CD4-positive, CD25-positive, alpha-beta regulatory T cell (primary cell): ENCODE measurements at regions not wholly inside any gene's neighbourhood (a gene's known extent, or its start where the extent isn't known, plus 50 kb on each side); places are given as distances from the start of the nearest gene placed in this dataset.

ENCODE experiments used
- ATAC-seq, 2 donors: fragments of 150-1000 bp; cut with Tn5 transposase; one replicate each; pipeline ENCODE4 v1.10.0; 2021; ENCODE audit warnings: low read depth in 2 of 2, moderate number of reproducible peaks in 2 of 2, moderate library complexity in 1 of 2
- DNase-seq, 3 donors: peaks; one replicate each; pipeline versions ENCODE4 v3.0.0 to v3.0.0-alpha.2; 2012 to 2022; ENCODE audit warnings: mixed read lengths in 1 of 3
- H3K27ac ChIP-seq: one replicate; pipeline ENCODE4 v1.7.0; 2013; ENCODE audit warnings: mild to moderate bottlenecking, low read length; ENCODE audit not compliant: insufficient read depth, poor library complexity, severe bottlenecking
- H3K27me3 ChIP-seq: one replicate; pipeline ENCODE4 v1.7.0; 2013; ENCODE audit warnings: low read length; ENCODE audit not compliant: control insufficient read depth, insufficient read depth
- H3K36me3 ChIP-seq: one replicate; pipeline ENCODE4 v1.7.0; 2013; ENCODE audit warnings: mild to moderate bottlenecking, low read length, moderate library complexity; ENCODE audit not compliant: control insufficient read depth, insufficient read depth
- H3K4me1 ChIP-seq: 2 replicates; pipeline ENCODE4 v1.7.0; 2013; ENCODE audit warnings: mild to moderate bottlenecking, low read length; ENCODE audit not compliant: insufficient read depth, control insufficient read depth, poor library complexity, severe bottlenecking
- H3K4me3 ChIP-seq: one replicate; pipeline ENCODE4 v1.7.0; 2013; ENCODE audit warnings: low read depth, mild to moderate bottlenecking, low read length, moderate library complexity
- H3K9me3 ChIP-seq, 2 experiments: 1 replicate in 1 of 2; 2 replicates in 1 of 2; pipeline ENCODE4 v1.7.0; 2013; ENCODE audit warnings: low read length in 2 of 2, mild to moderate bottlenecking in 1 of 2, moderate library complexity in 1 of 2; ENCODE audit not compliant: control insufficient read depth in 2 of 2
- H3K27ac Mint-ChIP-seq, 3 donors: one replicate each; pipeline ENCODE4 v1.8.0; 2020 to 2022; ENCODE audit warnings: mild to moderate bottlenecking in 3 of 3, mixed read lengths in 3 of 3, moderate library complexity in 2 of 3
- H3K27me3 Mint-ChIP-seq: one replicate; pipeline ENCODE4 v1.8.0; 2022; ENCODE audit warnings: mild to moderate bottlenecking, mixed read lengths
- H3K36me3 Mint-ChIP-seq: one replicate; pipeline ENCODE4 v1.8.0; 2020; ENCODE audit warnings: mixed read lengths
- H3K4me1 Mint-ChIP-seq, 4 donors: one replicate each; pipeline ENCODE4 v1.8.0; 2020 to 2022; ENCODE audit warnings: mixed read lengths in 4 of 4, mild to moderate bottlenecking in 1 of 4
- H3K4me3 Mint-ChIP-seq, 4 donors: one replicate each; pipeline ENCODE4 v1.8.0; 2020 to 2022; ENCODE audit warnings: mild to moderate bottlenecking in 4 of 4, mixed read lengths in 4 of 4, moderate library complexity in 3 of 4
- H3K9me3 Mint-ChIP-seq, 7 donors: one replicate each; pipeline ENCODE4 v1.8.0; 2020 to 2022; ENCODE audit warnings: mixed read lengths in 7 of 7, mild to moderate bottlenecking in 3 of 7, moderate library complexity in 2 of 7

DNA sequence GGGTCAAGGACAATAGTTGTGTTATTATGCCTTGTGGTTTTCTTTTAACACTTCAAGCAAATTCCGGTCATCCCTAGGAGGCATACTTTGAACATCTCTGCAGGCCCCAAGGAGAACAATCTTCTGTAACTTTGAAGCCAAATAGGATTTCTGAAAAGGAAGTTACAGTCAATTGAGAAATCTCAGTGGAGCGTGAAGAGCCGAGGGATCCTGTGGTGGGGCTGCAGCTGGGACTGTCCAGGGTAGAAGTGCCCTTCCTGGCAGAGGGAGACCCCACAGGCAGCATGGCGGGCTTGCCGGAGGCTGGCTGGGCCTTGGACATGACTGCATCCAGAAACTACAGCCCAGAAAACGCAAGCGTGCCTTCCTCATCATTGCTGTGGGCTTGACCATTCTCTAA lies 179.7 kb downstream of the PTPN20 start:
- Histone ChIP-seq H3K9me3 (no peaks in the 10 kb centered on the region), H3K27ac (no peak overlapping the region), H3K27me3 (no peaks in the 10 kb centered on the region), H3K4me3 (no peak overlapping the region), H3K4me1 (no peaks in the 10 kb centered on the region), H3K36me3 (no peaks in the 10 kb centered on the region)
- ATAC-seq = no peak
- Mint-ChIP-seq H3K4me1 (peaks cover 0 to 11% (median 2%) of the 10 kb centered on the region in 4 donors), H3K27me3 (no peaks in the 10 kb centered on the region), H3K36me3 (no peaks in the 10 kb centered on the region), H3K27ac (no peak overlapping the region), H3K9me3 (no peaks in the 10 kb centered on the region), H3K4me3 (no peak overlapping the region)
- DNase-seq = no peak

DNA sequence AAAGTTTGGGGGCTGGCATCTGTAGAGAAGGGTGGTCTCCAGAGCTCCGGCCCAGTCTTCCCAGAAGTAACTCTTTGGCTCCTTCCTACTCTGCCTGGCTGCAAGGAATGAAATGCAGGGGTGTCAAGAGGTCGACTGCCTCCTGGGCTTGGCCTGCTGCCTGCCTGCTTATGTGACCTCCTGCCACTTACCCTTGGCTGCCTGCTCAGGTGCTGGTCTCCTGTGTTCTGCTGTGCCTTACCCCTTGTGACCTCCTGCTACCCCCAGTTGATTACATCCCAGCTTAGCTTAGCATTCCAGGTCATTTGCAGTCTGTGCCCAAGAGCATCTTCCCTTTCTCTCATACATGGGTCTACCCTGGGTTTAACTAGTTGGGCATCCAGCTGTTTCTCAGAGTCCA lies 180.2 kb downstream of the PTPN20 start:
- Histone ChIP-seq H3K4me3 (no peak overlapping the region), H3K27ac (no peak overlapping the region), H3K9me3 (no peaks in the 10 kb centered on the region), H3K4me1 (no peaks in the 10 kb centered on the region), H3K36me3 (no peaks in the 10 kb centered on the region), H3K27me3 (no peaks in the 10 kb centered on the region)
- DNase-seq = no peak
- Mint-ChIP-seq H3K4me3 (no peak overlapping the region), H3K9me3 (no peaks in the 10 kb centered on the region), H3K4me1 (peaks cover 0 to 11% (median 2%) of the 10 kb centered on the region in 4 donors), H3K27ac (no peak overlapping the region), H3K36me3 (no peaks in the 10 kb centered on the region), H3K27me3 (no peaks in the 10 kb centered on the region)
- no peak for ATAC-seq

DNA sequence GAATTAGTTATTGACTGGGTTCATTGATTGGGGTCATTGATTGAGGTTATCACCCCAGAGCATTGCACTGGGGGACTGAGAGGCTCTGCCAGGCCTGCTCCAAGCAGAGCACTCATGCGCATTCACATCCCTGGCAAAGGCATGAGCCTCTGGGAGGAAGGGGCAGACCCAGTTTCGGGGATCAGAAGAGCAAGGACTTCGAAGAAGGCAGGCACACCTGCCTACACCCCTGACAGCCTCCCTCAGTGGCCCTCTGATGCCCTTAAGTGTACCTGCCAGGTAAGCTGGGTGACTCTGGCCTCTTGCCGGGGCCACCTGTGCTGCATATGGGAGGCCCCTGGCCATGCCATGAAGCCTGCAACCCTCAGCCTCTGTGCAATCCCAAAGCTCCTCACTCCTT lies 181.1 kb downstream of the PTPN20 start:
- no peaks in the 10 kb centered on the region for H3K36me3 ChIP-seq
- no peaks in the 10 kb centered on the region for H3K9me3 ChIP-seq
- Mint-ChIP-seq H3K4me1 (peaks cover 0 to 11% (median 2%) of the 10 kb centered on the region in 4 donors), H3K9me3 (no peaks in the 10 kb centered on the region), H3K27me3 (no peaks in the 10 kb centered on the region), H3K36me3 (no peaks in the 10 kb centered on the region), H3K4me3 (no peak overlapping the region), H3K27ac (no peak overlapping the region)
- no peak overlapping the region for H3K27ac ChIP-seq
- no peaks in the 10 kb centered on the region for H3K27me3 ChIP-seq
- H3K4me1 ChIP-seq = no peaks in the 10 kb centered on the region
- DNase-seq = no peak
- no peak overlapping the region for H3K4me3 ChIP-seq
- no peak for ATAC-seq

GRCh38 chr10:47092831-47093230 lies 181.6 kb downstream of the PTPN20 start:
- Mint-ChIP-seq H3K27ac (no peak overlapping the region), H3K27me3 (no peaks in the 10 kb centered on the region), H3K36me3 (no peaks in the 10 kb centered on the region), H3K9me3 (no peaks in the 10 kb centered on the region), H3K4me1 (peaks cover 0 to 8% (median 0%) of the 10 kb centered on the region in 4 donors), H3K4me3 (no peak overlapping the region)
- DNase-seq (no peak), ATAC-seq (no peak)
- H3K36me3 ChIP-seq = no peaks in the 10 kb centered on the region
- H3K27ac ChIP-seq = no peak overlapping the region
- H3K27me3 ChIP-seq = no peaks in the 10 kb centered on the region
- no peak overlapping the region for H3K4me3 ChIP-seq
- H3K9me3 ChIP-seq = no peaks in the 10 kb centered on the region
- H3K4me1 ChIP-seq = no peaks in the 10 kb centered on the region

DNA sequence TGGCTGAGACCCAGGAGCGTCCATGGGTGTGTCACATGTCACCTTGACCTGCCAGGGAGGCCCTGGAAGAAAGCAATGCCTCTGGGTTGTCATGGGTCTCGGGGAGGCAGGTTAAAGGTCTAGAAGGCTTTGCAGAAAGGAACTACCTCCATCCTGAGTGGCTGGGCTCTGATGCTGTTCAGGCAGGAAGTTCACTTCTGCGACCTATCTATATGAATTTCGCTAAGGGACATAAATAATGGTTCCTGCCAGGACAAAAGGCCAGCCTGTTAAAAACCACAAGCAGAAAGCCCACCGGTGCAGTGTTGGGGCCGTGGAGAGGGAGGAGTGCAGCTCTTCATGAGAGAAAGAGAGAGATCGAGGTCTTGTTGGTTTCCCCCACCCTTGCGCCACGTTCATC lies 182.9 kb downstream of the PTPN20 start:
- no peak overlapping the region for H3K4me3 ChIP-seq
- no peaks in the 10 kb centered on the region for H3K36me3 ChIP-seq
- no peaks in the 10 kb centered on the region for H3K9me3 Mint-ChIP-seq
- H3K4me1 Mint-ChIP-seq = peaks cover 0 to 3% (median 0%) of the 10 kb centered on the region in 4 donors
- H3K9me3 ChIP-seq = no peaks in the 10 kb centered on the region
- ATAC-seq (no peak), DNase-seq (no peak)
- H3K36me3 Mint-ChIP-seq = no peaks in the 10 kb centered on the region
- no peak overlapping the region for H3K4me3 Mint-ChIP-seq
- no peaks in the 10 kb centered on the region for H3K27me3 ChIP-seq
- no peak overlapping the region for H3K27ac ChIP-seq
- no peaks in the 10 kb centered on the region for H3K27me3 Mint-ChIP-seq
- H3K27ac Mint-ChIP-seq = no peak overlapping the region
- no peaks in the 10 kb centered on the region for H3K4me1 ChIP-seq

GRCh38 chr10:47094636-47095035 lies 183.4 kb downstream of the PTPN20 start:
- Histone ChIP-seq H3K36me3 (no peaks in the 10 kb centered on the region), H3K4me3 (no peak overlapping the region), H3K9me3 (no peaks in the 10 kb centered on the region), H3K27ac (no peak overlapping the region), H3K4me1 (no peaks in the 10 kb centered on the region), H3K27me3 (no peaks in the 10 kb centered on the region)
- H3K4me1 Mint-ChIP-seq = no peaks in the 10 kb centered on the region
- ATAC-seq (no peak), DNase-seq (no peak)
- H3K27me3 Mint-ChIP-seq = no peaks in the 10 kb centered on the region
- H3K36me3 Mint-ChIP-seq = no peaks in the 10 kb centered on the region
- no peak overlapping the region for H3K27ac Mint-ChIP-seq
- no peaks in the 10 kb centered on the region for H3K9me3 Mint-ChIP-seq
- no peak overlapping the region for H3K4me3 Mint-ChIP-seq

DNA sequence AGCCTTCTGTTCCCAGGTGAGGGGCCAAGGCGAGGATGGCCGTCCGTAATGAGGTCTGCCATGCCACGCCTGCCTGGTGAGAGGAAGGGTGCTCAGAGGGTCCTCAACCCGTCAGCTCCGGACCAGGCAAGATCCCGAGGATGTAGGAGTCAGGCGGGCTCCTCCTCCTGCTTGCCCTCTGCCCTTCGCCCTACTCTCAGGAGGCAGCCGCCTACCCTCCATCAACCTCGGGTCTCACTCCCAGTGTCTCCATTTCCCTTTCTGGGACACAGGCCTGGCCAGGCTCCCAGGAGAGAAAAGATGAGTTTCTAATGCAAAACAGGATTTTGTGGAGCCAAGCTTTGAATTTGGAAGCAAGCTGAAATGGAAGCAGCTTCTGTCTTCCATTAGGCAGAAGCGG lies 184.0 kb downstream of the PTPN20 start:
- no peaks in the 10 kb centered on the region for H3K4me1 ChIP-seq
- Mint-ChIP-seq H3K27me3 (no peaks in the 10 kb centered on the region), H3K4me3 (no peak overlapping the region), H3K36me3 (no peaks in the 10 kb centered on the region), H3K9me3 (no peaks in the 10 kb centered on the region), H3K4me1 (no peaks in the 10 kb centered on the region), H3K27ac (no peak overlapping the region)
- no peaks in the 10 kb centered on the region for H3K9me3 ChIP-seq
- H3K27ac ChIP-seq = no peak overlapping the region
- DNase-seq (no peak), ATAC-seq (no peak)
- H3K4me3 ChIP-seq = no peak overlapping the region
- no peaks in the 10 kb centered on the region for H3K27me3 ChIP-seq
- no peaks in the 10 kb centered on the region for H3K36me3 ChIP-seq

GRCh38 chr10:47095848-47096612 lies 184.8 kb downstream of the PTPN20 start:
- Mint-ChIP-seq H3K9me3 (no peaks in the 10 kb centered on the region), H3K27me3 (no peaks in the 10 kb centered on the region), H3K4me1 (no peaks in the 10 kb centered on the region), H3K4me3 (no peak overlapping the region), H3K27ac (no peak overlapping the region), H3K36me3 (no peaks in the 10 kb centered on the region)
- ATAC-seq = no peak
- H3K27ac ChIP-seq = no peak overlapping the region
- H3K36me3 ChIP-seq = no peaks in the 10 kb centered on the region
- no peak overlapping the region for H3K4me3 ChIP-seq
- no peak for DNase-seq
- H3K9me3 ChIP-seq = no peaks in the 10 kb centered on the region
- H3K27me3 ChIP-seq = no peaks in the 10 kb centered on the region
- no peaks in the 10 kb centered on the region for H3K4me1 ChIP-seq
